MV-4-11 (cell line): ENCODE measurements at regions not wholly inside any gene's neighbourhood (a gene's known extent, or its start where the extent isn't known, plus 50 kb on each side); places are given as distances from the start of the nearest gene placed in this dataset.
"Not testable (repeated sequence)": the region's sequence is repeated elsewhere in the genome, so short reads cannot be mapped to it uniquely, and the experiment has no call there.

Source experiments
- DNase-seq: peaks from one replicate; lab custom pipeline; 2025; lab: John Stamatoyannopoulos, UW

GRCh38 chr4:134622199-134622598 lies 420.6 kb upstream of the PABPC4L start:
- DNase-seq, result no peak

GRCh38 chr4:134621715-134622114 lies 420.1 kb upstream of the PABPC4L start:
- not testable (repeated sequence) for DNase-seq

GRCh38 chr4:134610956-134611355 lies 409.4 kb upstream of the PABPC4L start:
- DNase-seq, result no peak

- DNase-seq, result no peak
Observed at GRCh38 chr4:134610172-134610571, 408.6 kb upstream of the PABPC4L start.

- DNase-seq, result no peak
Observed at GRCh38 chr4:134601706-134602105, 400.1 kb upstream of the PABPC4L start.

- no peak for DNase-seq
Observed at GRCh38 chr4:134591326-134591725, 389.7 kb upstream of the PABPC4L start.

GRCh38 chr4:134585972-134586371 lies 384.4 kb upstream of the PABPC4L start:
- no peak for DNase-seq

GRCh38 chr4:134567461-134567860 lies 365.9 kb upstream of the PABPC4L start:
- no peak for DNase-seq

GRCh38 chr4:134560728-134561127 lies 359.1 kb upstream of the PABPC4L start:
- DNase-seq, result no peak

- DNase-seq, result no peak
Observed at GRCh38 chr4:134552063-134552462, 350.5 kb upstream of the PABPC4L start.

- DNase-seq, result no peak
Observed at GRCh38 chr4:134551348-134551747, 349.8 kb upstream of the PABPC4L start.

GRCh38 chr4:134548052-134548628 lies 346.6 kb upstream of the PABPC4L start:
- DNase-seq, result no peak

GRCh38 chr4:134546279-134546678 lies 344.7 kb upstream of the PABPC4L start:
- DNase-seq, result no peak

- DNase-seq, result peak; percentile 87
Observed at GRCh38 chr4:134544303-134544770, 342.7 kb upstream of the PABPC4L start.

- no peak for DNase-seq
Observed at GRCh38 chr4:134540588-134540987, 339.0 kb upstream of the PABPC4L start.

- DNase-seq, result no peak
Observed at GRCh38 chr4:134539729-134540231, 338.2 kb upstream of the PABPC4L start.

GRCh38 chr4:134537701-134538100 lies 336.1 kb upstream of the PABPC4L start:
- no peak for DNase-seq

GRCh38 chr4:134533068-134533467 lies 331.5 kb upstream of the PABPC4L start:
- peak; percentile 48 for DNase-seq

GRCh38 chr4:134531013-134531412 lies 329.4 kb upstream of the PABPC4L start:
- no peak for DNase-seq

- no peak for DNase-seq
Observed at GRCh38 chr4:134529629-134530028, 328.0 kb upstream of the PABPC4L start.

- peak; percentile 7 for DNase-seq
Observed at GRCh38 chr4:134518574-134519217, 317.1 kb upstream of the PABPC4L start.

- DNase-seq, result no peak
Observed at GRCh38 chr4:134510544-134510943, 309.0 kb upstream of the PABPC4L start.

- no peak for DNase-seq
Observed at GRCh38 chr4:134505511-134505910, 303.9 kb upstream of the PABPC4L start.
